ENCODE measurements at regions not wholly inside any gene's neighbourhood (a gene's known extent, or its start where the extent isn't known, plus 50 kb on each side); places are given as distances from the start of the nearest gene placed in this dataset.
"Not testable (repeated sequence)": the region's sequence is repeated elsewhere in the genome, so short reads cannot be mapped to it uniquely, and the experiment has no call there.

- no peak for TF ChIP-seq CTCF (IDR thresholded peaks at IDR 0.05)
- Histone ChIP-seq H3K36me3 (ENCODE audit: low read depth) (no peaks in the 10 kb centered on the region), H3K4me1 (ENCODE audit: low read depth) (no peaks in the 10 kb centered on the region), H3K4me3 (no peak overlapping the region), H3K9me3 (peaks cover 14% of the 10 kb centered on the region)
- intact Hi-C loops (cut with DNase I, micrococcal nuclease), result no loop called here
- ATAC-seq (no peak), DNase-seq (no peak)
Observed at GRCh38 chr5:156087577-156088110, 239.3 kb upstream of the SGCD start.

- H3K4me1 ChIP-seq (ENCODE audit: low read depth), result not testable (repeated sequence)
Observed at GRCh38 chr5:156089955-156090940, 236.7 kb upstream of the SGCD start.

DNA sequence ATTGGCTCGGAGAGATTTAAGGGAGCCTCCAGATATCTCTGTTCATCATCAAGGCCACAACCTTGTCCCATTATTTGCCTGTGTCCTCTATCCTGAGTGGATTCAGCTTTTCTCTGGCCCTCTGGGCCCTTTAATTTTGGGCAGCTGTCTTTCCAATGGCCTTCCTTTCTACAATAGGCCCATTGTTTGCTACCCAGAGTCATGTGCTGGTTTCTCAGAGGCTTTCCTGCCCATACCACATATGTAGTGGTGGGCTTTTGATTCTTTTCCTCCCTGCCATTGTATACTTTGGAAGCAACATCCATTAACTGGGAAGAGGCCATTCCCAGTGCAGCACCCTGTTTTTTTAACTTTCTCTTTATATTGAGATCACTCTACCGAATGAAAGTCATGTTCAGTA is 233.9 kb upstream of the SGCD start:
- no peak for TF ChIP-seq CTCF (IDR thresholded peaks at IDR 0.05)
- ATAC-seq (no peak), DNase-seq (no peak)
- H3K4me1 ChIP-seq (ENCODE audit: low read depth), result no peaks in the 10 kb centered on the region
- intact Hi-C loops (cut with DNase I, micrococcal nuclease), result no loop called here
- peaks cover 14% of the 10 kb centered on the region for H3K9me3 ChIP-seq
- no peak overlapping the region for H3K4me3 ChIP-seq
- H3K36me3 ChIP-seq (ENCODE audit: low read depth), result no peaks in the 10 kb centered on the region

More at GRCh38 chr5:156089955-156090940, 236.7 kb upstream of the SGCD start:
- H3K36me3 ChIP-seq (ENCODE audit: low read depth); DNase-seq; ATAC-seq; H3K4me3 ChIP-seq; intact Hi-C loops (cut with DNase I, micrococcal nuclease): not testable (repeated sequence)
- peaks cover 14% of the 10 kb centered on the region for H3K9me3 ChIP-seq

- ATAC-seq, result no peak
- intact Hi-C loops (cut with DNase I, micrococcal nuclease), result no loop called here
- H3K36me3 ChIP-seq (ENCODE audit: low read depth), result no peaks in the 10 kb centered on the region
- no peaks in the 10 kb centered on the region for H3K4me1 ChIP-seq (ENCODE audit: low read depth)
- no peak for TF ChIP-seq CTCF (IDR thresholded peaks at IDR 0.05)
- H3K9me3 ChIP-seq, result peaks cover 14% of the 10 kb centered on the region
- no peak overlapping the region for H3K4me3 ChIP-seq
- no peak for DNase-seq
Observed at GRCh38 chr5:156094001-156094400, 233.0 kb upstream of the SGCD start.

DNA sequence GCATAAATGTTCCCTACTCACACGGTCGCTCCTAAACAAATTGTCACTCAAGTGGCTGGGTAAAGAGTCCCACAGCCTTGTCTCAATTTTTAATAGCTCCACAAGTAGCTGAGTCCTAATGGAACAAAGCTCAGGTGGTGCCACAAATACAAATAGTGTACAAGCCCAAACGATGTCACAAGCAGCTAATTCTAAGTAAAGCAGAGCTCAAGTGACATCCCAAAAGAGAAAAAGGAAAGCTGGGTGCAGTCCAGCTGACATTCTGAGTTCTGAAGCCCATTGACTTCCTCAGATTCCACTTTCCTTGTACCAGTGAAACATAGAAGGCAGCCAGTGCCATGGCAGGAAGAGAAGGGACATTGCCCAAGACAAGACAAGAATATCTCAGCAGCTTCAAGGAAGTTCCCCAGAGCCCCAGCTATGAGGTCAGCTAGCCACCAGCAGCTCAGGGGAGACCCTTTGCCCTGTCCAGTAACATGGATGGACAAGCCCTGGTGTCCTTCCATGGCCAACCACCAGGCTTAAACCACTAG is 231.2 kb upstream of the SGCD start:
- Histone ChIP-seq H3K36me3 (ENCODE audit: low read depth) (no peaks in the 10 kb centered on the region), H3K9me3 (peaks cover 1% of the 10 kb centered on the region), H3K4me3 (no peak overlapping the region), H3K4me1 (ENCODE audit: low read depth) (no peaks in the 10 kb centered on the region)
- DNase-seq (no peak), ATAC-seq (no peak)
- TF ChIP-seq CTCF (IDR thresholded peaks at IDR 0.05), result no peak
- intact Hi-C loops (cut with DNase I, micrococcal nuclease), result no loop called here

GRCh38 chr5:156096259-156096658 is 230.7 kb upstream of the SGCD start:
- no peaks in the 10 kb centered on the region for H3K4me1 ChIP-seq (ENCODE audit: low read depth)
- DNase-seq (no peak), ATAC-seq (no peak)
- H3K9me3 ChIP-seq, result no peaks in the 10 kb centered on the region
- H3K36me3 ChIP-seq (ENCODE audit: low read depth), result no peaks in the 10 kb centered on the region
- TF ChIP-seq CTCF (IDR thresholded peaks at IDR 0.05), result no peak
- H3K4me3 ChIP-seq, result no peak overlapping the region
- intact Hi-C loops (cut with DNase I, micrococcal nuclease), result no loop called here

Measured in mucosa of descending colon (tissue), 3 donors.